Fibroblast of the conjunctiva (primary cell): ENCODE measurements at regions not wholly inside any gene's neighbourhood (a gene's known extent, or its start where the extent isn't known, plus 50 kb on each side); places are given as distances from the start of the nearest gene placed in this dataset.
A peak's percentile ranks its signal among the peaks of the same experiment; 100 is the strongest.

Source experiments
- DNase-seq: peaks from one replicate; pipeline ENCODE4 v3.0.0-alpha.2; 2010; ENCODE audit warnings: low read depth

GRCh38 chr15:39313881-39314280, 267.0 kb upstream of the THBS1 start:
- DNase-seq = no peak

- no peak for DNase-seq
These were observed 265.6 kb upstream of the THBS1 start for GRCh38 chr15:39315206-39315850.

- DNase-seq = no peak
These were observed 263.7 kb upstream of the THBS1 start for GRCh38 chr15:39317225-39317624.

GRCh38 chr15:39318231-39318630, 262.6 kb upstream of the THBS1 start:
- DNase-seq = no peak

- DNase-seq = no peak
These were observed 260.5 kb upstream of the THBS1 start for GRCh38 chr15:39320355-39320754.

GRCh38 chr15:39320886-39321285, 260.0 kb upstream of the THBS1 start:
- DNase-seq = no peak

- DNase-seq = no peak
These were observed 258.9 kb upstream of the THBS1 start for GRCh38 chr15:39321977-39322376.

- DNase-seq = no peak
These were observed 257.7 kb upstream of the THBS1 start for GRCh38 chr15:39323157-39323556.

GRCh38 chr15:39323706-39324105, 257.2 kb upstream of the THBS1 start:
- DNase-seq = no peak

- no peak for DNase-seq
These were observed 254.4 kb upstream of the THBS1 start for GRCh38 chr15:39326306-39326975.

GRCh38 chr15:39327005-39327730, 253.7 kb upstream of the THBS1 start:
- DNase-seq = peak; percentile 29

- DNase-seq = no peak
These were observed 250.8 kb upstream of the THBS1 start for GRCh38 chr15:39330061-39330460.

- no peak for DNase-seq
These were observed 249.3 kb upstream of the THBS1 start for GRCh38 chr15:39331584-39331983.

- no peak for DNase-seq
These were observed 248.0 kb upstream of the THBS1 start for GRCh38 chr15:39332846-39333245.

GRCh38 chr15:39333393-39333792, 247.5 kb upstream of the THBS1 start:
- no peak for DNase-seq

GRCh38 chr15:39333896-39334295, 247.0 kb upstream of the THBS1 start:
- no peak for DNase-seq

- no peak for DNase-seq
These were observed 244.0 kb upstream of the THBS1 start for GRCh38 chr15:39336926-39337325.

GRCh38 chr15:39338251-39338650, 242.6 kb upstream of the THBS1 start:
- DNase-seq = no peak

- no peak for DNase-seq
These were observed 239.8 kb upstream of the THBS1 start for GRCh38 chr15:39340903-39341645.

GRCh38 chr15:39344662-39345141, 236.2 kb upstream of the THBS1 start:
- DNase-seq = no peak

- DNase-seq = peak; percentile 49
These were observed 235.7 kb upstream of the THBS1 start for GRCh38 chr15:39345176-39345575.

- no peak for DNase-seq
These were observed 233.4 kb upstream of the THBS1 start for GRCh38 chr15:39347453-39347852.
